ENCODE measurements at regions not wholly inside any gene's neighbourhood (a gene's known extent, or its start where the extent isn't known, plus 50 kb on each side); places are given as distances from the start of the nearest gene placed in this dataset.

DNA sequence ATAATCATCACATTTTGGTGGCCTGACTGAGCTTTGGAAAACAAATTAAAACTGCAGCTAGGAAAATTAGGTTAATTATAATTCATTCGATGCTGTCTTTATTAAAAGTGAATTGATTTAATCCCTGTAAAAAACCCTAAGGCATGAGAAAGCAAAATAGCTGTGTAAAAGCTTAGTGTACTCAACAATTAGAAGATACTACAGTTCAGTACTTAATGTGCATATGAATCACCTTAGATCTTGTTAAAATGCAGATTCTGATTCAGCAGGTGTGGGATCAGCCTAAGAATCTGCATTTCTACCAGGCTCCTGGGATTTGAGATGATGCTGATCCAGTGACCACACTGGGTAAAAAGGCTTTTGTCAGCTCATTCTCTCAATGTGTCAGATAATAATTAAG is 559.9 kb upstream of the GOLIM4 start:
- no peak for DNase-seq (ENCODE audit: low spot score, unreplicated experiment)
- Mint-ChIP-seq H3K9me3 (ENCODE audit: low read depth) (no peaks in the 10 kb centered on the region), H3K36me3 (ENCODE audit: insufficient read depth) (peaks cover 4% of the 10 kb centered on the region), H3K4me3 (ENCODE audit: low read depth) (no peak overlapping the region), H3K4me1 (ENCODE audit: low read depth) (peaks cover 13% of the 10 kb centered on the region), H3K27ac (no peak overlapping the region), H3K27me3 (no peaks in the 10 kb centered on the region)
- no peak for TF ChIP-seq CTCF (IDR thresholded peaks at IDR 0.05; ENCODE audit: unreplicated experiment)

DNA sequence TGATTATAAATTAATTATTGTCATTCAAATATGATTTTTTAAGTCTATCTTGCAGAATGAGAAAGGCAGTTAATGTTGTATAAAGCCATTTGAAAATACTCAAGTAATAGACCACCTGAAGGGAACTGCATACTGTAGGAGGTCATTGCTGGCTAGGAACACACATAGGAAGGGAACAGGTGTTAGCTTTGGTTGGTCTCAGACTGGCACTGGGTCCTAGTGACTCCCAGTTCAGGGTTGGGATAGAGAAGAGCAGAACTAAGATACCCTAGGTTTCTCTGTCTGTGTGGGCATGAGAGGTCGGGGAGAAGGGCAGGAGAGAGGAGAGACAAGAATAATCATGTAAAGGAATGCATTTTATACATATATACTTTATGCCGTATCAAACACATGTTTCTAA is 559.0 kb upstream of the GOLIM4 start:
- no peak for DNase-seq (ENCODE audit: low spot score, unreplicated experiment)
- H3K9me3 Mint-ChIP-seq (ENCODE audit: low read depth), result no peaks in the 10 kb centered on the region
- no peaks in the 10 kb centered on the region for H3K27me3 Mint-ChIP-seq
- no peak overlapping the region for H3K4me3 Mint-ChIP-seq (ENCODE audit: low read depth)
- H3K27ac Mint-ChIP-seq, result no peak overlapping the region
- TF ChIP-seq CTCF (IDR thresholded peaks at IDR 0.05; ENCODE audit: unreplicated experiment), result no peak
- peaks cover 17% of the 10 kb centered on the region for H3K4me1 Mint-ChIP-seq (ENCODE audit: low read depth)
- H3K36me3 Mint-ChIP-seq (ENCODE audit: insufficient read depth), result peaks cover 4% of the 10 kb centered on the region

GRCh38 chr3:168653255-168653654 is 557.5 kb upstream of the GOLIM4 start:
- H3K27ac Mint-ChIP-seq, result no peak overlapping the region
- peaks cover 21% of the 10 kb centered on the region for H3K4me1 Mint-ChIP-seq (ENCODE audit: low read depth)
- DNase-seq (ENCODE audit: low spot score, unreplicated experiment), result no peak
- H3K36me3 Mint-ChIP-seq (ENCODE audit: insufficient read depth), result peaks cover 4% of the 10 kb centered on the region
- no peak for TF ChIP-seq CTCF (IDR thresholded peaks at IDR 0.05; ENCODE audit: unreplicated experiment)
- H3K9me3 Mint-ChIP-seq (ENCODE audit: low read depth), result no peaks in the 10 kb centered on the region
- H3K4me3 Mint-ChIP-seq (ENCODE audit: low read depth), result no peak overlapping the region
- H3K27me3 Mint-ChIP-seq, result no peaks in the 10 kb centered on the region

DNA sequence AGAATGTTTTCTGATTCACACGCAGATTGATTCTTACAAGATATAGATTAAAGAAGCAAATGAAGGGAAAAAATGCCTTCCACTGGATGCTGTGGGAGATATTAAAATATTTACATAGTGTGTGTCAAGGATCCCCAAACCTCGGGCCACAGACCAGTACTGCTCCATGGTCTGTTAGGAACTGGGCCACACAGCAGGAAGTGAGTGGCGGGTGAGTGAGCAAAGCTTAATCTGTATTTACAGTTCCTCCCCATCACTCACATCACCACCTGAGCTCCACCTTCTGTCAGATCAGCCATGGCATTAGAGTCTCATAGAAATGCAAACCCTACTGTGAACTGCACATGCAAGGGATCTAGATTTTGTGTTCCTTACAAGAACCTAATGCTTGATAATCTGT is 552.6 kb upstream of the GOLIM4 start:
- Mint-ChIP-seq H3K4me3 (ENCODE audit: low read depth) (no peak overlapping the region), H3K9me3 (ENCODE audit: low read depth) (no peaks in the 10 kb centered on the region), H3K27ac (no peak overlapping the region), H3K36me3 (ENCODE audit: insufficient read depth) (no peaks in the 10 kb centered on the region), H3K27me3 (no peaks in the 10 kb centered on the region), H3K4me1 (ENCODE audit: low read depth) (peaks cover 21% of the 10 kb centered on the region)
- no peak for DNase-seq (ENCODE audit: low spot score, unreplicated experiment)
- no peak for TF ChIP-seq CTCF (IDR thresholded peaks at IDR 0.05; ENCODE audit: unreplicated experiment)

DNA sequence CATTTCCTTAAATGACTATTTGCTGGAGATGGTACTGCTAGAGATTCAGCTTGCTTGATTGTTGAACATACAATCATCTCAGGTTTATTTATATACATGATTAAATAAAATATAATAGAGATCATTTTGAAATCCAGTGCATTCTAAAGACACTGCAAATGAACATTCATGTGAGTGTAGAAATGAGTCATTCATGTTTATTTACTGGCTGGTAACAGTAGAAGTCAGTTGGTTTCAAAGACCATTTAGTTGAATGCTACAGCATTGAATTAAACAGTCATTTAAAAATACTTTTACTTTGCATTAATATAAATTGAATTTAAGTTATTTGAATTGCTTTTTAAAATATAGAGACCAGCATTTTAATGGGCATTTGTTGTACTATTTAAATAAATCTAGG is 551.9 kb upstream of the GOLIM4 start:
- no peaks in the 10 kb centered on the region for H3K36me3 Mint-ChIP-seq (ENCODE audit: insufficient read depth)

More for the DNA sequence above, 551.9 kb upstream of the GOLIM4 start:
- peaks cover 19% of the 10 kb centered on the region for H3K4me1 Mint-ChIP-seq (ENCODE audit: low read depth)
- no peak for TF ChIP-seq CTCF (IDR thresholded peaks at IDR 0.05; ENCODE audit: unreplicated experiment)
- no peak overlapping the region for H3K4me3 Mint-ChIP-seq (ENCODE audit: low read depth)
- no peak for DNase-seq (ENCODE audit: low spot score, unreplicated experiment)
- H3K27me3 Mint-ChIP-seq, result no peaks in the 10 kb centered on the region
- no peak overlapping the region for H3K27ac Mint-ChIP-seq
- no peaks in the 10 kb centered on the region for H3K9me3 Mint-ChIP-seq (ENCODE audit: low read depth)

Data from progenitor cell of endocrine pancreas (in vitro differentiated cells).